ENCODE measurements at regions not wholly inside any gene's neighbourhood (a gene's known extent, or its start where the extent isn't known, plus 50 kb on each side); places are given as distances from the start of the nearest gene placed in this dataset.
"Not testable (repeated sequence)": the region's sequence is repeated elsewhere in the genome, so short reads cannot be mapped to it uniquely, and the experiment has no call there.

GRCh38 chr10:123391275-123392028 is 237.2 kb downstream of the BUB3 start:
- DNase-seq, result no peak
- Mint-ChIP-seq H3K4me1 (ENCODE audit: low read depth) (no peaks in the 10 kb centered on the region), H3K36me3 (ENCODE audit: low read depth) (peaks cover 6% of the 10 kb centered on the region), H3K27me3 (no peaks in the 10 kb centered on the region), H3K4me3 (no peak overlapping the region), H3K9me3 (peaks cover 6% of the 10 kb centered on the region), H3K27ac (no peak overlapping the region)
- POLR2A ChIA-PET, result no interaction called here
- CTCF ChIA-PET, result no interaction called here
- intact Hi-C loops (cut with micrococcal nuclease), result no loop called here
- ATAC-seq, result no peak
- no peak for TF ChIP-seq CTCF (IDR thresholded peaks at IDR 0.05)

DNA sequence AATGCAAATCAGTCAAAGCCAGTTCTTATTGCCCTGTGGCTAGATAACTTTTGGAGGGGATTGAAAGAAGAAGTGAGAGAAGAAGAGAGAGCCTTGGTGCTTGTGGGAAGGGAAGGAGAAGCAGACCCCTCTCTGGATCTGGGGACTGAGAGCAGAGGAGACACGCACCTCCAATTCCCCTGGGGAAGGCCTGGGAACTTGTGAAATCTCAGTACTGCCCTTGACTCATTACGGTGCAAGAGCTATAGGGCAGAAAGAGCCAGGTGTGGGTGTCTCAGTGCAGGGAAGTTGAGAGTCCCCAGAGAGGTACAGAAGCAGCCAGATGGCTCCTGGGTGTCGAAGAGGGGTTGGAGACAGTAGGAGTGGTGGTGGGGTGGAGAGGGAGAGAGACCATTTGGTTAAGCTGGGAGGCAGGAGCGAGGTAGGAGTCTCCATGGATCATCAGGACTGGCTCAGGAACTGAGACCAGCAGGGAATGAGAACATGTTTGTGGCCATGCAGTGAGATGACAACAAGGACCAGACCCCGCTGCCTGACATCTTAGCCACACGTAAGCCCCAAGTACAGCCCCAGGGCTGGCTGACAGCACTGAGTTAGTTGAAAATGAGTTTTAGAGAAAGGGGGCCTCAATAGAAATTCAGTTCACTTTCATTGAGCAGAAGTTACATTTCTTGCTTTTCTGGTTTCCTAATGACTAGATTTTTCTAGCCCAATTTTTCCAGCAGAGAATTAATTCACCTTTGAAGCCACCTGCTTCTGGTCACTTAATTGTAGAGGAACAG is 238.2 kb downstream of the BUB3 start:
- POLR2A ChIA-PET, result no interaction called here
- CTCF ChIA-PET, result no interaction called here
- ATAC-seq (no peak), DNase-seq (no peak)
- intact Hi-C loops (cut with micrococcal nuclease), result no loop called here
- H3K36me3 Mint-ChIP-seq (ENCODE audit: low read depth), result peaks cover 4% of the 10 kb centered on the region
- H3K27ac Mint-ChIP-seq, result no peak overlapping the region
- no peak for TF ChIP-seq CTCF (IDR thresholded peaks at IDR 0.05)
- no peak overlapping the region for H3K4me3 Mint-ChIP-seq
- H3K9me3 Mint-ChIP-seq, result peaks cover 3% of the 10 kb centered on the region
- no peaks in the 10 kb centered on the region for H3K4me1 Mint-ChIP-seq (ENCODE audit: low read depth)
- no peaks in the 10 kb centered on the region for H3K27me3 Mint-ChIP-seq

DNA sequence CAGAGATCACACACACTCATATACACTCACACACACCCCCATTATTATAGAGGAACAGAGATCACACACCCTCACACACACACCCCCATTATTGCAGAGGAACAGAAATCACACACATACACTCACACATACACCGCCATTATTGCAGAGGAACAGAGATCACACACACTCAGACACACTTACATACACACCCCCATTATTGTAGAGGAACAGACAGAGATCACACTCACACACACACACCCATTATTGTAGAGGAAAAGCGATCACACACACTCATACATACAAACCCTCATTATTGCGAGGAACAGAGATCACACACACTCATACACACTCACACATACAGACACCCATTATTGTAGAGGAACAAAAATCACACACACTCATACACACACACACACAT is 239.0 kb downstream of the BUB3 start:
- peaks cover 2% of the 10 kb centered on the region for H3K9me3 Mint-ChIP-seq
- POLR2A ChIA-PET, result no interaction called here
- H3K27ac Mint-ChIP-seq, result no peak overlapping the region
- CTCF ChIA-PET, result no interaction called here
- ATAC-seq, result no peak
- H3K4me1 Mint-ChIP-seq (ENCODE audit: low read depth), result no peaks in the 10 kb centered on the region
- no peak for TF ChIP-seq CTCF (IDR thresholded peaks at IDR 0.05)
- peaks cover 1% of the 10 kb centered on the region for H3K36me3 Mint-ChIP-seq (ENCODE audit: low read depth)
- no peak for DNase-seq
- H3K27me3 Mint-ChIP-seq, result no peaks in the 10 kb centered on the region
- H3K4me3 Mint-ChIP-seq, result no peak overlapping the region
- intact Hi-C loops (cut with micrococcal nuclease), result no loop called here

GRCh38 chr10:123394382-123394781 is 240.2 kb downstream of the BUB3 start:
- no peaks in the 10 kb centered on the region for H3K27me3 Mint-ChIP-seq
- peaks cover 2% of the 10 kb centered on the region for H3K9me3 Mint-ChIP-seq
- no peak overlapping the region for H3K4me3 Mint-ChIP-seq
- intact Hi-C loops (cut with micrococcal nuclease), result no loop called here
- peaks cover 1% of the 10 kb centered on the region for H3K36me3 Mint-ChIP-seq (ENCODE audit: low read depth)
- no peak for DNase-seq
- ChIA-PET POLR2A (no interaction called here), CTCF (no interaction called here)
- no peaks in the 10 kb centered on the region for H3K4me1 Mint-ChIP-seq (ENCODE audit: low read depth)
- ATAC-seq, result no peak
- no peak for TF ChIP-seq CTCF (IDR thresholded peaks at IDR 0.05)
- H3K27ac Mint-ChIP-seq, result no peak overlapping the region

DNA sequence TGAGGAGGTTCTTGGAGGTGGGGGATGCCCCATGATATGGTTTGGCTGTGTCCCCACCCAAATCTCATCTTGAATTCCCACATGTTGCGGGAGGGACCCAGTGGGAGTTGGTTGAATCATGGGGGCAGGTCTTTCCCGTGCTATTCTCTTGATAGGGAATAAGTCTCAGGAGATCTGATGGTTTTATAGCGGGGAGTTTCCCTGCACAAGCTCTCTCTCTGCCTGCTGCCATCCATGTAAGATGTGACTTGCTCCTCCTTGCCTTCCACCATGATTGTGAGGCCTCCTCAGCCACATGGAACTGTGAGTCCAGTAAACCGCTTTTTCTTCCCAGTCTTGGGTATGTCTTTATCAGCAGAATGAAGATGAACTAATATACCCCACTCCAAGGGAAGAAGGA is 241.0 kb downstream of the BUB3 start:
- H3K27ac Mint-ChIP-seq; DNase-seq; H3K4me1 Mint-ChIP-seq (ENCODE audit: low read depth); H3K36me3 Mint-ChIP-seq (ENCODE audit: low read depth); H3K9me3 Mint-ChIP-seq; POLR2A ChIA-PET; H3K4me3 Mint-ChIP-seq; intact Hi-C loops (cut with micrococcal nuclease); ATAC-seq; H3K27me3 Mint-ChIP-seq; CTCF ChIA-PET: not testable (repeated sequence)
